GM04503 (cell line): ENCODE measurements at regions not wholly inside any gene's neighbourhood (a gene's known extent, or its start where the extent isn't known, plus 50 kb on each side); places are given as distances from the start of the nearest gene placed in this dataset.
"Not testable (repeated sequence)": the region's sequence is repeated elsewhere in the genome, so short reads cannot be mapped to it uniquely, and the experiment has no call there.

ENCODE experiments used
- DNase-seq: peaks from one replicate; pipeline ENCODE4 v3.0.0-alpha.2; 2012; ENCODE audit warnings: low read depth

DNA sequence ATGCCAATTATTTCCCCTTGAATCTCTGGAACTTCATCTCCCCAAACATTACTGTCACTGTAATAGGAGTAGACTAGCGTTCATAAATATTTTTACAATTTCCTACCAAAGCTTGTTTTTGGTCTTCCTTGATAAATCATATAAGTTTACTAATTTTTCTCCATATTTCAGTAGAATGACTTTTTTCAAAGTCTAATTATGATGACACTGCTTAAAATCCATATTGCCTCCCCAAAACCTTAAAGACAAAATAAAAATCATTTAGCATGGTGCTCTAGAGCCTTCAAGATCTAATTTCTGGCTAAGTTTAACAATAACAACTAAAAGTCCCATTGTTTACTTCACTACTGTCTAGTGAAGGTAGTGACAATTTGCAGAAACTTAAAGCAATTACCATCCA lies 474.2 kb upstream of the CHRM3 start:
- DNase-seq = no peak

- DNase-seq = not testable (repeated sequence)
Observed at GRCh38 chr1:238902752-238903151, 483.6 kb upstream of the CHRM3 start.

GRCh38 chr1:238900334-238900865 lies 486.0 kb upstream of the CHRM3 start:
- DNase-seq = no peak

DNA sequence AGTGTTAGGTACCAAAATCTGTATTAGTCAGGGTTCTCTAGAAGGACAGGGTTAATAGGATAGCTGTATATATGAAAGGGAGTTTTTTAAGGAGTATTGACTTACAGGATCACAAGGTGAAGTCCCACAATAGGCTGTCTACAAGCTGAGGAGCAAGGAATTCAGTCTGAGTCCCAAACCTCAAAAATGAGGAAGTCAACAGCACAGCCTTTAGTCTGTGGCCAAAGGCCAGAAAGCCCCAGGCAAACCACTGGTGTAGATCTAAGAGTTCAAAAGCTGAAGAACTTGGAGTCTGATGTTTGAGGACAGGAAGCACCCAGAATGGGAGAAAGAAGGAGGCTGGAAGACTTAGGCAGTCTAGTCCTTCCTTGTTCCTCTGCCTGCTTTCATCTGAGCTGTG lies 487.5 kb upstream of the CHRM3 start:
- no peak for DNase-seq

DNA sequence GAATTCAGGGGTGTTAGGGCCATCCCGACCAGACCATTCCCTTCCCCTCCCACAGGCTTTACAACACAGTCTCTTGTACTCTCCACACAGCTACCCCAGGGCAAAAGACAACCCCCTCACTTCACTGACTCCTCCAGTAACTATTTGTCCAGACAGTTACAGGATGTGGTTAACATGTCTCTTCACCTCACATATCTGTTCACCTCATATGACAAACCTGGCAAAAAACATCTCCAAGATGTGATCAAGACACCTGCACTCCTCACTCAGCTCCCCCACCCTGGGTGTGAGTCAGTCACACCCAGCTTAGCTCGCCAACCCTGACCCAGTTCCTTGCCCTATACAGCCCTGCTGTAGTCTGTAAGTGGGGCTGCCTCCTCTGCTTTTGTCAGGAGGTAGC lies 490.5 kb upstream of the CHRM3 start:
- no peak for DNase-seq

- DNase-seq = no peak
Observed at GRCh38 chr1:238892612-238893011, 493.8 kb upstream of the CHRM3 start.

DNA sequence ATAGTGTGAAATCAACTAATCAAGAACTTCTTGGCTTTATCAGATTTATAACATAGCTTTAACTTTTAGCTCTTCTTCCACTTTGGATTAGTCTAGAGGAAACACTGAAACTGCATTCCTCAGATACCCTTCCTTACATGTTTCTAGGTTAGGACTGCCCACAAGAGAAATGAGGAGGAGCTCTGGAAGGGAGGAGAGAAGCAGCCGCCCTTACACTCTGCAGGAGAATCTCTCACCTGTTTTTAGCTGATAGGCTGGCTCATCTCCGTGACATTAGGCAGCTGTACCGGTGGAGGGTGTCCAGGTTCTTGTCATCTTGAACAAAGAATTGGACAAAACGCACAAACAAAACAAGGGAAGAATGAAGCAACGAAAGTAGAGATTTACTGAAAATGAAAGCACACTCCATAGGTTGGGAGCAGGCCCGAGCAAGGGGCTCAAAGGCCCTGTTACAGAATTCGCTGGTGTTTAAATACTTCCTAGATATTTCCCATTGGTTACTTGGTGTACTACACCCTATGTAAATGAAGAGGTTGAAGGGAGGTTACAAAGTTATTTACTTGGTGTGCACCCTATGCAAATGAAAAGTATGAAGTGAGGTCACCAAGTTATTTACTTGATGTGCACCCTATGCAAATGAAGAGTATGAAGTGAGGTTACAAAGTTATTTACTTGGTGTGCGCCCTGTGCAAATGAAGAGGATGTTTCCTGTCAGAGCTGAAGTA lies 524.9 kb upstream of the CHRM3 start:
- DNase-seq = no peak

DNA sequence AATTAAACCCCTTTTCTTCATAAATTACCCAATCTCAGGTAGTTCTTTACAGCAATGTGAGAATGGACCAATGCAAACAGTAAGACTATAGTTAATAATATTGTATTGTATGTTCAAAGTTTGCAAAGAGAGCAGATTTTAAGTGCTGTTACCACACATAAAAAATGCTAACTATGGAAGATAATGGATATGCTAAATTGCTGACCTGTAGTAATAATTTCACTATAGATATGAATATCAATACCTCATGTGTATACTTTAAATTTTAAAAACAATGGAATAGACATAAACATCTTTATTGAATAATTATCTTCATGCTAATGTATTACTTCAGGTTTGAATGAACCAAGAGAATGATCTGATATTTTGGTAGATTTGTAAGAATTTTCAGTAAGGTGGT lies 552.4 kb upstream of the CHRM3 start:
- DNase-seq = no peak

DNA sequence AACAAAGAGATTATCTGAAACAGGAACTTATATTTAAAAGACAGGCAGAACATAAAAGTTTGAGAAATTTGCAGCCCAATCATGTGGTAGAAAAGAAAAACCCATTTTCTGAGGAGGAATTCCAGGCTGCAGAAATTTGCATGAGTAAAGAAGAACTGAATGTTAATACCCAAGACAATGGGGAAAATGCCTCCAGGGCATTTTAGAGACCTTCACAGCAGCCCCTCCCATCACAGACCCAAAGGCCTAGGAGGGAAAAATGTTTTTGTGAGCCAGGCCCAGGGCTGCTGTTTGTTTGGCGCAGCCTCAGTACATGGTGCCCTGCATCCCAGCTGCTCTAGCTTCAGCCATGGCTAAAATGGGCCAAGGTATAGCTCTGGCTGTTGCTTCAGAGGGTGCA lies 554.3 kb upstream of the CHRM3 start:
- DNase-seq = no peak

DNA sequence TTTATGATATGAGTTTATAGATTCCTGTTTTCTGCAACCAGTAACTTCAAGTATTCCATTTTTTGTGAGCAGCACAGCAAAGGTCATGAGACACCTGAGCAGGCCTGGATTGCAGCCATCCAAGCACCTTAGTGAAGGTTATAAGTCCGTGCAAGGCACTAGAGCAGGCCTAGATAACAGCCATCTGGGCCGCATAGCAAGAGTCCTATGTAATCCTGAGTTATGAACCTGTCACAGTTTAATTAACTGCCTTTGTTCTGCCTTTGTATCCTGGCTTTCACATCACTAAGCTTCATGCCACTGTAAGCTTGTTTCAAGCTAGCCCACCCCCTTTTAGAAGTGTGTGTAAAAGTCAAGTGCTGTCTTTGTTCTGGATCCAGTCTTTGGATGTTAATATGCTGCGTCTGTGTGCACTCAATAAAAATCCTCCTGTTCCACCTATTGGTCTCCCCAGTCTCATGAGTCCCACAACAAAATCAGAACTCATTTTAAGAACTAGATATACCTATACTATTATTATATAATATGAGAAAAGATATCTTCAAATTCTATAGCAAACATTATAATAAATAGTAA lies 556.2 kb upstream of the CHRM3 start:
- DNase-seq = no peak

- DNase-seq = no peak
Observed at GRCh38 chr1:238826891-238827290, 559.5 kb upstream of the CHRM3 start.

DNA sequence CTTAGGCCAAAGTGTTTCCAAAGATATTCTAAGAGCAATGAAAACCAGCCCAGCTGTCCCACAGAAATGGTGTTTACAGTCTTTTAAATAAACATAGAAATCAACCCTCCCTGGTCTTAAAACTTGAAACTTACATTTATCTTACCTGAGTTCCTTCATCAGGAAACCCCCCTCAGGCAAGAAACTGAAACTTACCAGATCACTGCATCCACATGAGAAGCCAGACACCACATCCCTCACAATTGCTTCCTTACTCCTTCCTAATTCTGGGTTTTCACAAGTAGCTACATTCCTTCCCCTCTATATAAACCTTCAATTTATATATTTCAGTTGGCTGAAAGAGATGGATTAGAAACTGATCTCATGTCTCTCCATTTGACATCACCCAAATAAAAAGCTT lies 563.0 kb upstream of the CHRM3 start:
- no peak for DNase-seq

DNA sequence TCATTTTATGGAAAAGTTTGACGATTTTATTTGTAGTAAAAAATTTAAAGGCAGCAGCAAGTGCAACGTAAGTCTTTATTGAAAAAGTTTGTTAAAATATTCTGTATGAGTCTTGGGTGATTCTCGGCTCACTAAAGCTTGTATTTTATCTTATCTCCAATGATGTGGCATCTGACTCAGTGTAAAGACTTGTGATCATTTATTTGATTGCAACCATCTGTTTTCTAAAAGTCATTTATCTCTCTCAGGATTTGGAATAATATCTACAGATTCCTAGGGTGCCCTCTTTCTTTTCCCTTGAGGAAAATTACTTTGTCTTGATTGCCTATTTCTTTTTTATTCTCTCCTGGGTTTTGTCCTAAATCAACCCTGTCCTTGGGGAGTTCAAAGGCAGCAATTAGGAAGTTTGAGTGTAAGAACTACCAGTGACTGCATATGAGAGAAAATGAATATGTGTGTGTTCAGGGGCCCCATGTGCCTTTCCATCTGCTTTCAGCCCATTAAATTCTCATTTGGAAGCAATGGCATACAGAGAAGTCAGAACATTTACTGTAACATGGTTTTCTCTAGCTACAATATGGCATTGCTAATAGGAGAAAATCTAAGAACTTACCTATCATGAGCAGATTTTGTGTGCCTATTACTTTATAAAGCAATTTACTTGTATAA lies 575.0 kb upstream of the CHRM3 start:
- peak; percentile 1 for DNase-seq

DNA sequence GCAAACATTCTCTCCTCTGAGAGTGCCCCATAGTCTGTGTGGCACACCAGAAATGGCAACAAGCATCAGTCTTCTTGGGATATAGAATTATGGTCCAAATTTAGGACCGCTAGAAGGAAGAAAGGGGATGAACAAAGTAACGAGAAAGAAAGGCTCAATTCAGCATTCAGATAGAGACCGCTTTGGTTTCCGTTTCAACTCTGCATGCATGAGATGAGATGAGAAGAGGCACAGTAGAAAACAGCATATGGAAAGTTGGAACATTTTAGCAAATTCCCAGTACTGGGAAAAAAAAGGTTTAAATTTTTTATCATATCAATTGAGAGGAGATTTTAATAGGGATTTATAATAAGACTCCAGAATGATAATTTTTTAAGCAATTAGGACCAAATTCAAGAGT lies 595.5 kb upstream of the CHRM3 start:
- DNase-seq = no peak

DNA sequence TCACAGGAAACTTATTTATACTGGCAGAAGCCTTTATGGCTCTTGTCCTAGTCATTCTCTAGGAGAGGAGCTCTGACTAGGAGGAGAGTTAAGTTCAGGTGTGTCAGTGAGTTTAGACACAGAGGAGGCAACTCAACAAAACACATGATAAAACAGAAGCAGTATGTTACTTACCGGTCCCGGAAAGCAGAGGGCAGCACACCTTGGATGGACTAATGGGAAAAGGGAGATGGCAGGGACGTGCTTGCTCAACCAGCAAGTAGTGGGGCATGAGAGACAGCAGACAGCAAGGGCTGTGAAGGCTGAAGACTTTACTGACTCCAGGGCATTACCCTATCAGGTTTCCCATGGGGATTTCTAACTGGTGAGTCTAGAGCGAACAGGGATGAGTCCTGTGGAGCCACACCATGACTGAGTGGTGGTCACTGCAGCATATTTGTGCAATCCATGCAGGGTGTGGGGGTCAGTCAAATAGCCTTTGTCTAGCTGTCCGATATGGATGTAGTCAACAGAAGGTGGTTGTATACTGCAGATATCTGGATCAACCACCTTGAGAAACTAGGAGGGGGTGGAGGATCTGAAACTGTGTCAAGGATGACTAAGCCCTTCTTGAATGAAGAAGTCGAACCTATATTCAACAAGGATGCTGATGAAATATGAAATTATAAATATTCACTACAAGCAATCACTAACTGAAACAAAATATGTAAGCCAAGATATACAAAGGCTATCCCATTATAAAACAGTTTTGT lies 596.3 kb upstream of the CHRM3 start:
- no peak for DNase-seq

DNA sequence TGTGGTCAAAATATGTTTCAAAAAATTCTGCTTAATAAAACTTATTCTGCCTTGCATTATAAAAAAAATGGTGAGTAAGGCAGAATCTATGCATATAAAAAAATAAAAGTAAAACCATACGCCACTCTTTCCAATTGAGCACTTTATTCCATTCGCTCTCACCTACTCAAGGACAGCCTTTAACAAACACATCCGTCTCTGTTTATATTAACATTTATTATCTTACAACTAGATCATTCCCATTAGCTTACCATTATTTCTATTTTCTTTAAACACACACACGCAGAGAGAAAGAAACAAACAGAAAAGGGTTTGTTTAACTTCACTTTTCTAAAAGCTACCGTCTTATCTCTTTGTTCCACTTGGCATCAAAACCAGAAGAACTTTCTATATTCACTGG lies 598.9 kb upstream of the CHRM3 start:
- no peak for DNase-seq

- DNase-seq = no peak
Observed at GRCh38 chr1:238783633-238784032, 602.7 kb upstream of the CHRM3 start.

DNA sequence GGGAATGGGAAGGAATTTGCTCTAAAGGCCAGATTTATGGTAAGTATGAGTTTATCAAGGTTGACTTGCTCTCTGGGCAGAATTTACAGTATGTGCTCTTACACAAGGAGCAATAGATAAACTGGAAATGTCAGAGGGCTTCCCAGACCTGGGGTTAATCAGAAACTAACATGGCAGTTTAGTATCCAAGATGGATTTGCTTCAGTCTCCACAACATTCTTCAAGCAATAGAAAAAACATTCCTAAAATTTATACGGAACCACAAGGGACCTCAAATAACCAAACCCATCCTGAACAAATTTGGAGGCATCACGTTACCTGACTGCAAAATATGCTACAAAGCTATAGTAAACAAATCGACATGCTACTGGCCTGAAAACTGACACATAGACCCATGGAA lies 606.7 kb upstream of the CHRM3 start:
- DNase-seq = no peak

- DNase-seq = no peak
Observed at GRCh38 chr1:238778113-238778512, 608.3 kb upstream of the CHRM3 start.

GRCh38 chr1:238777551-238777950 lies 608.8 kb upstream of the CHRM3 start:
- no peak for DNase-seq

DNA sequence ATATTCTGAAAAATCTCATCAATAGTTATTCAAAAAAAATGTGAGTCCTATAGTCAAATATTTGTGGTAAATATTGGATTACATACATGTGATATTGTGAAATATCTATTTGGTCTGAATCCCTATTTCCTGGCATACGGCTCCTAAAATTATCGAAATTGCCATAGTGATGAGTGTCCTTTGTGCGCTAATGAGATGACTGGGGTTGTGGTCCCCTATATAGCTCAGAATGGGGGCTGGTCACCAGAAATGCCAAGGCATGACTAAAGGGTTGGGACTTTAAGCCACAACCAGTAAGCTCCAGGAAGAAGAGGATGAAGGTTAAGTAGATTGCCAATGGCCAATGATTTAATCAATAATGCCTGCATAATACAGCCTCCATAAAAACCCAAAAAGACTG lies 610.2 kb upstream of the CHRM3 start:
- no peak for DNase-seq

DNA sequence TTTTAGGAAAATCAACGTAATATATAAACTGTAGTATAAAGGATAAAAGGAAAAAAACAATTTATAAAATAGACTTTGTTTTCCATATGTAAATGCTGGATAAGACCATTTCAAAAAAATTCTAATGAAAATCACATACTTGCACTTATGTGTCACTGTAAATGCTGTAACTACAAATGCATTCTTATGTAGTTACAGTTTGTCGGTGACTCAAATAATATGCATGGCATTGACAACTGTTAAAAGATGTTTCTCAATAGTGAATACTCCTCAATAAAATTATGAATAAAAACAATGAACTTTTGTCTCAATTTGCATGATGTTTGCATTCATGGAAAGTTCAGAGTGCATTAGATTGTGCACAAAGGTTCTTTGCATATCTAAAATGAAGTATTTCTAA lies 614.0 kb upstream of the CHRM3 start:
- no peak for DNase-seq

DNA sequence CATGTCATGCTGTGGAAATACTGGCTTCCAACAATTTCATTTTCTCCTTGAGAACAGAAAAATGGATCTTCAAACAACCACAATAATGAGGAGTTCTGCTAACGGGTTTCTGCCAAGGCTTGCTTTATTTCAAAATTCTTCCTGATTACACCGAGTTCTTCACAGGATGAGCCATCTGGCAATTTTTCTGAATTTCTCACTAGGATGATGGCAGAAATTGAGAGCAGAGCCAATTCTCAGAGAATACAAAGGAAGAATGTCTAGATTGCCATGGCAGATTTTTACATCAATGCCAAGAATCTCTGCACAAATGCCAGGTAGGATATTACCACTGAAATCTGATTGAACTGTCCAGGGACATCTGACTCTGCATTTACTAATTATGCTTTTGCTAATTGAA lies 619.0 kb upstream of the CHRM3 start:
- DNase-seq = no peak
